ENCODE measurements at regions not wholly inside any gene's neighbourhood (a gene's known extent, or its start where the extent isn't known, plus 50 kb on each side); places are given as distances from the start of the nearest gene placed in this dataset.
"Not testable (repeated sequence)": the region's sequence is repeated elsewhere in the genome, so short reads cannot be mapped to it uniquely, and the experiment has no call there.

GRCh38 chr6:139743664-139744437, 369.4 kb upstream of the CITED2 start:
- DNase-seq = no peak

GRCh38 chr6:139742671-139743070, 368.2 kb upstream of the CITED2 start:
- DNase-seq = no peak

GRCh38 chr6:139738801-139739455, 364.5 kb upstream of the CITED2 start:
- DNase-seq = no peak

GRCh38 chr6:139736325-139736906, 362.0 kb upstream of the CITED2 start:
- DNase-seq = no peak

GRCh38 chr6:139732451-139732850, 358.0 kb upstream of the CITED2 start:
- no peak for DNase-seq

- no peak for DNase-seq
Measured at GRCh38 chr6:139730340-139730974, 356.0 kb upstream of the CITED2 start.

GRCh38 chr6:139728876-139729427, 354.5 kb upstream of the CITED2 start:
- DNase-seq = no peak

- not testable (repeated sequence) for DNase-seq
Measured at GRCh38 chr6:139726272-139726671, 351.8 kb upstream of the CITED2 start.

- DNase-seq = no peak
Measured at GRCh38 chr6:139722530-139722929, 348.1 kb upstream of the CITED2 start.

- no peak for DNase-seq
Measured at GRCh38 chr6:139721954-139722353, 347.5 kb upstream of the CITED2 start.

- DNase-seq = no peak
Measured at GRCh38 chr6:139713900-139714506, 339.6 kb upstream of the CITED2 start.

- no peak for DNase-seq
Measured at GRCh38 chr6:139713424-139713823, 339.0 kb upstream of the CITED2 start.

GRCh38 chr6:139712830-139713229, 338.4 kb upstream of the CITED2 start:
- DNase-seq = no peak

GRCh38 chr6:139711804-139712585, 337.5 kb upstream of the CITED2 start:
- DNase-seq = no peak

GRCh38 chr6:139710556-139710955, 336.1 kb upstream of the CITED2 start:
- no peak for DNase-seq

- DNase-seq = no peak
Measured at GRCh38 chr6:139708337-139709199, 334.1 kb upstream of the CITED2 start.

GRCh38 chr6:139706912-139707311, 332.5 kb upstream of the CITED2 start:
- no peak for DNase-seq

- DNase-seq = no peak
Measured at GRCh38 chr6:139705284-139705683, 330.8 kb upstream of the CITED2 start.

- no peak for DNase-seq
Measured at GRCh38 chr6:139703780-139704179, 329.3 kb upstream of the CITED2 start.

- DNase-seq = no peak
Measured at GRCh38 chr6:139702706-139703105, 328.3 kb upstream of the CITED2 start.

- no peak for DNase-seq
Measured at GRCh38 chr6:139701695-139702094, 327.2 kb upstream of the CITED2 start.

Measured in NCI-H2029 (cell line).